Gastrocnemius medialis (tissue), 4 donors: ENCODE measurements at regions not wholly inside any gene's neighbourhood (a gene's known extent, or its start where the extent isn't known, plus 50 kb on each side); places are given as distances from the start of the nearest gene placed in this dataset.

Experiments
- POLR2A ChIP-seq, 2 donors: fragments of 450-650 bp; IDR thresholded peaks; one replicate each; pipeline ENCODE4 v1.6.1; 2017; ENCODE audit warnings: antibody characterized with exemption in 2 of 2, mild to moderate bottlenecking in 2 of 2, moderate library complexity in 2 of 2
- TF ChIP-seq, protein P1 (sequence below), 5 experiments: fragments of 450-650 bp in 3 of 5; fragments of 200-600 bp in 2 of 5; sonication (generic) in 2 of 5; IDR thresholded peaks in 4 of 5; conservative IDR thresholded peaks in 1 of 5; 1 replicate in 4 of 5; 2 replicates in 1 of 5; pipeline ENCODE4 v1.5.1; 2016 to 2019; ENCODE audit warnings: antibody characterized with exemption in 5 of 5, mild to moderate bottlenecking in 3 of 5, moderate library complexity in 3 of 5

DNA sequence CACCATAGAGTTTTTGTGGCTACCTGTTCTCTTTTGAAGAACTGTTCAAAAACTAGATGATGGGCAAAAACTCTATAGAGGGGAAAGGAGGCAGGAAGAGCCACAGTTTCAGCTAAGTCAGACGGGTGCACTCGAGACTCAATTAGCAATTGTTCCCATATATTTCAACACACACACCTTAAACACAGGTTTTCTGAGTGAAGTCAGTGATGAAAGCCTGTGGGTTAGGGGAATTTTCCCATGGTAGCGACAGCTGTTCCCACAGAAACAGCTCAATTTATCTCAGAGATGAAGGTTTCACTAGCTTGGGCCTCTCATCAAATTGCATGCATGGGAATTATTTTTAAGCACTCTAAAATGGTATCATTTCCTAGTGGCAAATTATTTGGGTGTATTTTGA is 143.4 kb downstream of the ZIC5 start:
- TF ChIP-seq, protein P1, sequence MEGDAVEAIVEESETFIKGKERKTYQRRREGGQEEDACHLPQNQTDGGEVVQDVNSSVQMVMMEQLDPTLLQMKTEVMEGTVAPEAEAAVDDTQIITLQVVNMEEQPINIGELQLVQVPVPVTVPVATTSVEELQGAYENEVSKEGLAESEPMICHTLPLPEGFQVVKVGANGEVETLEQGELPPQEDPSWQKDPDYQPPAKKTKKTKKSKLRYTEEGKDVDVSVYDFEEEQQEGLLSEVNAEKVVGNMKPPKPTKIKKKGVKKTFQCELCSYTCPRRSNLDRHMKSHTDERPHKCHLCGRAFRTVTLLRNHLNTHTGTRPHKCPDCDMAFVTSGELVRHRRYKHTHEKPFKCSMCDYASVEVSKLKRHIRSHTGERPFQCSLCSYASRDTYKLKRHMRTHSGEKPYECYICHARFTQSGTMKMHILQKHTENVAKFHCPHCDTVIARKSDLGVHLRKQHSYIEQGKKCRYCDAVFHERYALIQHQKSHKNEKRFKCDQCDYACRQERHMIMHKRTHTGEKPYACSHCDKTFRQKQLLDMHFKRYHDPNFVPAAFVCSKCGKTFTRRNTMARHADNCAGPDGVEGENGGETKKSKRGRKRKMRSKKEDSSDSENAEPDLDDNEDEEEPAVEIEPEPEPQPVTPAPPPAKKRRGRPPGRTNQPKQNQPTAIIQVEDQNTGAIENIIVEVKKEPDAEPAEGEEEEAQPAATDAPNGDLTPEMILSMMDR (IDR thresholded peaks at IDR 0.05 in 4 of 5, conservative IDR thresholded peaks at IDR 0.05 in 1 of 5), result no peak
- no peak for TF ChIP-seq POLR2A (IDR thresholded peaks at IDR 0.05)
